ENCODE measurements at regions not wholly inside any gene's neighbourhood (a gene's known extent, or its start where the extent isn't known, plus 50 kb on each side); places are given as distances from the start of the nearest gene placed in this dataset.
A peak's percentile ranks its signal among the peaks of the same experiment; 100 is the strongest.

DNA sequence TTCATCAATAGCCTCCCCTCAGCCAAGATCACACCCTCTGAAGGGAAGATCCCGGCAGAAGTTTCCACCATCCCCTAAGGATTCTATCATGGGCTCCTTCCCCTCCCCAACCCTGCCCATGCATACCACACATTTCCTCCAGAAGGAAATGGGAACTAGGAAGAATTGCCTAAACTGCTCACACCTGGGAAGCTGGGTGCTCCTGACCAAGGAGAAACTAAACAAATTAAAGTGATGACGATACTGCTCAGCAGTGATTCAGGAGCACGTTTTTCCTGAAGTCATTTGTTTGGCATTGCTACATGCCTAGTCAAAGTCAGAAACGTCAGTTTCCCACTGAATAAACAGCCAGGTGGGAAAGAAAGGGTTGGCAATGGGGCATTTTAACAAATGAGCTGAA lies 136.1 kb upstream of the CDYL start:
- WGBS (ENCODE audit: extremely low coverage, insufficient coverage, insufficient read length): no CpG with 5 or more reads among the region's 4 CpGs
- H3K18ac ChIP-seq (ENCODE audit: low read length): no peak overlapping the region

DNA sequence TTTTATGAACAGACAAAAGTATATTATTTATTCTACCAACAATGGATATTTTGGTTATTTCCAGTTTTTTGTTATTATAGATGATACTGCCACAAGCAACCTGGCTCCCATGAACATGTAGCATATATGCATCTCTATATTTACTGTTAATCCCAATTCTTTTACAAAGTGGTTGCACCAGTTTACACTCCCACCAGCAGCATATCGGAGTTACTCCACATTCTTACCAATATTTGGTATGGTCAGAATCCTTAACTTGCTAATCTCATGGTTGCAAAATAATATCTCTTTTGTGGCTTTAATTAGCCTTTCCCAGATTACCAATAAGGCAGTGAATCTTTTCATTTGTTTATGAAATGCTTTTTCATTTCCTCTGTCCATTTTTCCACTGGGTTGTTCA lies 137.6 kb upstream of the CDYL start:
- DNase-seq: peak; percentile 63 to 79
- Histone ChIP-seq H3K4ac (ENCODE audit: low read depth, low read length) (no peak overlapping the region), H3K9me3 (ENCODE audit: insufficient read depth, low read depth, low read length) (peaks cover 2% of the 10 kb centered on the region), H3K9ac (ENCODE audit: low read length) (no peak overlapping the region), H2AFZ (ENCODE audit: insufficient read depth, low read length, poor library complexity) (no peak overlapping the region), H2BK120ac (ENCODE audit: insufficient read depth, low read length, poor library complexity) (no peak overlapping the region), H4K12ac (ENCODE audit: low read depth, low read length) (no peak overlapping the region), H3K79me1 (ENCODE audit: low read length) (no peaks in the 10 kb centered on the region), H2BK12ac (ENCODE audit: low read length) (no peak overlapping the region), H3K4me2 (ENCODE audit: low read length) (no peak overlapping the region), H3K27me3 (ENCODE audit: insufficient read depth, low read length) (no peaks in the 10 kb centered on the region), H3K4me1 (ENCODE audit: control insufficient read depth in 1 of 2, insufficient read depth in 2 of 2, low read length in 2 of 2) (peaks cover 0 to 3% of the 10 kb centered on the region in 2 experiments), H3K4me3 (ENCODE audit: low read depth, low read length) (no peak overlapping the region), H3K27ac (ENCODE audit: low read depth, low read length) (no peak overlapping the region), H3K14ac (ENCODE audit: low read length) (no peak overlapping the region), H4K8ac (ENCODE audit: low read depth, low read length) (no peak overlapping the region), H3K23ac (ENCODE audit: low read length) (no peak overlapping the region), H4K91ac (ENCODE audit: low read depth, low read length) (no peak overlapping the region), H3K79me2 (ENCODE audit: control insufficient read depth, insufficient read depth, low read length, poor library complexity) (no peaks in the 10 kb centered on the region), H2BK5ac (ENCODE audit: low read depth, low read length, poor library complexity) (no peak overlapping the region), H3K36me3 (ENCODE audit: control insufficient read depth in 1 of 2, insufficient read depth in 2 of 2, low read length in 2 of 2) (no peaks in the 10 kb centered on the region), H3K18ac (ENCODE audit: low read length) (no peak overlapping the region), H2AK5ac (ENCODE audit: low read length) (no peak overlapping the region)
- WGBS (ENCODE audit: extremely low coverage, insufficient coverage, insufficient read length): no CpG with 5 or more reads among the region's 1 CpG

More for the DNA sequence above, 136.1 kb upstream of the CDYL start:
- no peak overlapping the region for H4K8ac ChIP-seq (ENCODE audit: low read depth, low read length)
- H3K9ac ChIP-seq (ENCODE audit: low read length): no peak overlapping the region
- H3K14ac ChIP-seq (ENCODE audit: low read length): no peak overlapping the region
- H3K36me3 ChIP-seq (ENCODE audit: control insufficient read depth in 1 of 2, insufficient read depth in 2 of 2, low read length in 2 of 2): no peaks in the 10 kb centered on the region
- peaks cover 3 to 4% of the 10 kb centered on the region in 2 experiments for H3K4me1 ChIP-seq (ENCODE audit: control insufficient read depth in 1 of 2, insufficient read depth in 2 of 2, low read length in 2 of 2)
- H4K91ac ChIP-seq (ENCODE audit: low read depth, low read length): no peak overlapping the region
- H3K79me1 ChIP-seq (ENCODE audit: low read length): no peaks in the 10 kb centered on the region
- no peak overlapping the region for H3K4me2 ChIP-seq (ENCODE audit: low read length)
- no peak overlapping the region for H2BK12ac ChIP-seq (ENCODE audit: low read length)
- H4K12ac ChIP-seq (ENCODE audit: low read depth, low read length): no peak overlapping the region
- no peak overlapping the region for H3K4ac ChIP-seq (ENCODE audit: low read depth, low read length)
- no peak overlapping the region for H3K4me3 ChIP-seq (ENCODE audit: low read depth, low read length)
- H2BK120ac ChIP-seq (ENCODE audit: insufficient read depth, low read length, poor library complexity): no peak overlapping the region
- peaks cover 2% of the 10 kb centered on the region for H3K9me3 ChIP-seq (ENCODE audit: insufficient read depth, low read depth, low read length)
- H3K27me3 ChIP-seq (ENCODE audit: insufficient read depth, low read length): no peaks in the 10 kb centered on the region
- DNase-seq: peak; percentile 50 to 65
- H3K79me2 ChIP-seq (ENCODE audit: control insufficient read depth, insufficient read depth, low read length, poor library complexity): no peaks in the 10 kb centered on the region
- H2BK5ac ChIP-seq (ENCODE audit: low read depth, low read length, poor library complexity): no peak overlapping the region
- H3K23ac ChIP-seq (ENCODE audit: low read length): no peak overlapping the region
- H2AK5ac ChIP-seq (ENCODE audit: low read length): no peak overlapping the region
- H3K27ac ChIP-seq (ENCODE audit: low read depth, low read length): no peak overlapping the region
- no peak overlapping the region for H2AFZ ChIP-seq (ENCODE audit: insufficient read depth, low read length, poor library complexity)

DNA sequence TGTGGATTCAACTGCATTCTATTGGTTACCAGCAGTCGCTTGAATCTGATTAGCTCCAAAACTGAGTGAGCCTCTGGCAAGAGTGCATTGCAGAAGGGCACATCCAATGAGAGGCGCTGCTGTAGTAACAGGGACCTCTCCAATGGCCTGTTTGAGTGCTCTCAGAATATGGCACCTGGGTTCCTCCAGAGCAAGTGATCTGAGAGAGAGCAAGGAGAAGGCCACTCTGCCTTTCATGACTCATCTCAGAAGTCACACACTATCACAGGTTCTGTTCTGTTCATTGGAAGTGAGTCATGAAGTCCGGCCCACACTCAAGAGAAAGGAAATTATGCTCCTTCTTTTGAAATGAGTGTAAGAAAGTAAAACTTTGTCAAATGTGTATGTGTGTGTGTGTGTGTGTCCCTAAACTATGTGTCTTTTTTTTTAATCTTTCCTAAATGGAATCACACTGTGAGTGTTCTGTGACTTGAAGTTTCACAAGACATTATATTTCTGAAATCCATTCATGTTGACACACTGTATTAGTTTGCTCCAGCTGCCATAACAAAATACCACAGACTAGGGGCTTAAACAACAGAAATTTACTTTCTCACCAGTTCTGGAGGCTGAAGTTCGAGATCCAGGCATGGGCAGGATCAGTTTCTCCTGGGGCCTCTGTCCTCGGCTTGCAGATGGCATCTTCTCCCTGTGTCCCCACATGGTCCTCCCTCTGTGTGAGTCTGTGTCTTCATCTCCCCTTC lies 138.3 kb upstream of the CDYL start:
- Histone ChIP-seq H3K36me3 (ENCODE audit: control insufficient read depth in 1 of 2, insufficient read depth in 2 of 2, low read length in 2 of 2) (no peaks in the 10 kb centered on the region), H3K79me2 (ENCODE audit: control insufficient read depth, insufficient read depth, low read length, poor library complexity) (no peaks in the 10 kb centered on the region), H2BK120ac (ENCODE audit: insufficient read depth, low read length, poor library complexity) (no peak overlapping the region), H3K18ac (ENCODE audit: low read length) (no peak overlapping the region), H3K23ac (ENCODE audit: low read length) (no peak overlapping the region), H2AK5ac (ENCODE audit: low read length) (no peak overlapping the region), H4K12ac (ENCODE audit: low read depth, low read length) (no peak overlapping the region), H4K8ac (ENCODE audit: low read depth, low read length) (no peak overlapping the region), H3K4me2 (ENCODE audit: low read length) (no peak overlapping the region), H2AFZ (ENCODE audit: insufficient read depth, low read length, poor library complexity) (no peak overlapping the region), H3K79me1 (ENCODE audit: low read length) (no peaks in the 10 kb centered on the region), H3K9me3 (ENCODE audit: insufficient read depth, low read depth, low read length) (peaks cover 2% of the 10 kb centered on the region), H3K4me3 (ENCODE audit: low read depth, low read length) (no peak overlapping the region), H3K27ac (ENCODE audit: low read depth, low read length) (no peak overlapping the region), H2BK12ac (ENCODE audit: low read length) (no peak overlapping the region), H4K91ac (ENCODE audit: low read depth, low read length) (peak overlapping the region; percentile 18), H3K9ac (ENCODE audit: low read length) (no peak overlapping the region), H3K27me3 (ENCODE audit: insufficient read depth, low read length) (no peaks in the 10 kb centered on the region), H3K4ac (ENCODE audit: low read depth, low read length) (no peak overlapping the region), H3K14ac (ENCODE audit: low read length) (no peak overlapping the region), H3K4me1 (ENCODE audit: control insufficient read depth in 1 of 2, insufficient read depth in 2 of 2, low read length in 2 of 2) (peaks cover 0 to 3% of the 10 kb centered on the region in 2 experiments), H2BK5ac (ENCODE audit: low read depth, low read length, poor library complexity) (no peak overlapping the region)
- peak; percentile 63 to 76 for DNase-seq
- WGBS (ENCODE audit: extremely low coverage, insufficient coverage, insufficient read length): no CpG with 5 or more reads among the region's 5 CpGs

DNA sequence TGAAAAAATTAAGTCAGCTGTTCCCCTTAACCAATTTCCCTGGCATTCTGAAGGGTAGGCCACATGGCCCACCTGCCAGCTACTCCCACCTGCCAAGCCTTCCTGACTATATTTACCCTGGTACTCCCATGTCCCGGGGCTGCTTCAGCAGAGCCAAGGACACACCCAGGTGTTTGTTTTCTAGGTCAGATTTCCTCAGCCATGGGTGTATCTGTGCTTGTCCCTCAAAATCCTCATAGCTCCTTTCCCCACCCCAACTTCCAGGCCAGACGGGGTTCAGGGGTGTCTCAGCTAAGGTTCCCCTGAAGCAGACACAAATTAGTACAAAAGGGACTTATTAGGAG lies 139.4 kb upstream of the CDYL start:
- H3K79me1 ChIP-seq (ENCODE audit: low read length): no peaks in the 10 kb centered on the region
- H3K79me2 ChIP-seq (ENCODE audit: control insufficient read depth, insufficient read depth, low read length, poor library complexity): no peaks in the 10 kb centered on the region
- no peak overlapping the region for H3K9ac ChIP-seq (ENCODE audit: low read length)
- no peak overlapping the region for H3K27ac ChIP-seq (ENCODE audit: low read depth, low read length)
- peaks cover 2% of the 10 kb centered on the region for H3K9me3 ChIP-seq (ENCODE audit: insufficient read depth, low read depth, low read length)
- no peaks in the 10 kb centered on the region for H3K36me3 ChIP-seq (ENCODE audit: control insufficient read depth in 1 of 2, insufficient read depth in 2 of 2, low read length in 2 of 2)
- H3K4ac ChIP-seq (ENCODE audit: low read depth, low read length): no peak overlapping the region
- H2BK12ac ChIP-seq (ENCODE audit: low read length): no peak overlapping the region
- WGBS (ENCODE audit: extremely low coverage, insufficient coverage, insufficient read length): no CpG with 5 or more reads among the region's 2 CpGs
- no peaks in the 10 kb centered on the region for H3K27me3 ChIP-seq (ENCODE audit: insufficient read depth, low read length)
- no peak overlapping the region for H3K14ac ChIP-seq (ENCODE audit: low read length)
- H3K18ac ChIP-seq (ENCODE audit: low read length): no peak overlapping the region
- no peak for DNase-seq
- no peak overlapping the region for H3K23ac ChIP-seq (ENCODE audit: low read length)
- peaks cover 0 to 3% of the 10 kb centered on the region in 2 experiments for H3K4me1 ChIP-seq (ENCODE audit: control insufficient read depth in 1 of 2, insufficient read depth in 2 of 2, low read length in 2 of 2)
- no peak overlapping the region for H2BK120ac ChIP-seq (ENCODE audit: insufficient read depth, low read length, poor library complexity)
- no peak overlapping the region for H2AFZ ChIP-seq (ENCODE audit: insufficient read depth, low read length, poor library complexity)
- H4K91ac ChIP-seq (ENCODE audit: low read depth, low read length): no peak overlapping the region
- H2BK5ac ChIP-seq (ENCODE audit: low read depth, low read length, poor library complexity): no peak overlapping the region
- no peak overlapping the region for H2AK5ac ChIP-seq (ENCODE audit: low read length)
- no peak overlapping the region for H3K4me2 ChIP-seq (ENCODE audit: low read length)
- H4K8ac ChIP-seq (ENCODE audit: low read depth, low read length): no peak overlapping the region
- H3K4me3 ChIP-seq (ENCODE audit: low read depth, low read length): no peak overlapping the region
- H4K12ac ChIP-seq (ENCODE audit: low read depth, low read length): no peak overlapping the region
